ENCODE measurements at regions not wholly inside any gene's neighbourhood (a gene's known extent, or its start where the extent isn't known, plus 50 kb on each side); places are given as distances from the start of the nearest gene placed in this dataset.

- no peak overlapping the region for H3K4me2 ChIP-seq (ENCODE audit: control insufficient read depth, extremely low read depth, insufficient read depth, low read depth, low read length)
- FAIRE-seq = no peak
- dilution Hi-C loops (cut with MboI; ENCODE audit: extremely low pct_ligation_motif_present, low sequenced_read_pairs) = no loop called here
- no peak for DNase-seq (ENCODE audit: low read depth, low spot score)
- no peak overlapping the region for H2AFZ ChIP-seq (ENCODE audit: control insufficient read depth, low read length)
- H3K9me1 ChIP-seq (ENCODE audit: control insufficient read depth, extremely low read depth, insufficient read depth, low read length) = no peaks in the 10 kb centered on the region
- H3K79me2 ChIP-seq (ENCODE audit: control insufficient read depth, insufficient read depth, low read length) = no peaks in the 10 kb centered on the region
- TF ChIP-seq EZH2 (IDR thresholded peaks at IDR 0.05; ENCODE audit: low read length) (no peak), CTCF (optimal IDR thresholded peaks at IDR 0.05 in 1 of 3, IDR thresholded peaks at IDR 0.05 in 1 of 3, conservative IDR thresholded peaks at IDR 0.05 in 1 of 3; ENCODE audit: extremely low read depth in 1 of 3, insufficient read depth in 2 of 3, low read length in 3 of 3) (no peak)
- no peaks in the 10 kb centered on the region for H3K36me3 ChIP-seq (ENCODE audit: control insufficient read depth in 2 of 2, extremely low read depth in 1 of 2, insufficient read depth in 2 of 2, low read length in 2 of 2)
- H3K4me3 ChIP-seq (ENCODE audit: control insufficient read depth in 2 of 3, extremely low read depth in 1 of 3, insufficient read depth in 2 of 3, low read depth in 1 of 3, low read length in 3 of 3) = no peak overlapping the region
- no peak overlapping the region for H3K9ac ChIP-seq (ENCODE audit: control insufficient read depth, extremely low read depth, insufficient read depth, low read length)
- no peaks in the 10 kb centered on the region for H3K27me3 ChIP-seq (ENCODE audit: control insufficient read depth, extremely low read depth, insufficient read depth, low read length)
- H3K27ac ChIP-seq (ENCODE audit: control insufficient read depth, insufficient read depth, low read length) = no peak overlapping the region
- peaks cover 2% of the 10 kb centered on the region for H3K9me3 ChIP-seq (ENCODE audit: control insufficient read depth, low read depth, low read length)
- no peaks in the 10 kb centered on the region for H4K20me1 ChIP-seq (ENCODE audit: control insufficient read depth, extremely low read depth, insufficient read depth, low read length)
- H3K4me1 ChIP-seq (ENCODE audit: control insufficient read depth, extremely low read depth, insufficient read depth, low read length) = no peaks in the 10 kb centered on the region
Observed at GRCh38 chr5:84831701-84832100, 447.0 kb upstream of the EDIL3 start.

- Histone ChIP-seq H3K9ac (ENCODE audit: control insufficient read depth, extremely low read depth, insufficient read depth, low read length) (no peak overlapping the region), H3K4me1 (ENCODE audit: control insufficient read depth, extremely low read depth, insufficient read depth, low read length) (no peaks in the 10 kb centered on the region), H3K9me1 (ENCODE audit: control insufficient read depth, extremely low read depth, insufficient read depth, low read length) (no peaks in the 10 kb centered on the region), H3K36me3 (ENCODE audit: control insufficient read depth in 2 of 2, extremely low read depth in 1 of 2, insufficient read depth in 2 of 2, low read length in 2 of 2) (no peaks in the 10 kb centered on the region), H3K9me3 (ENCODE audit: control insufficient read depth, low read depth, low read length) (peaks cover 2% of the 10 kb centered on the region), H4K20me1 (ENCODE audit: control insufficient read depth, extremely low read depth, insufficient read depth, low read length) (no peaks in the 10 kb centered on the region), H3K27me3 (ENCODE audit: control insufficient read depth, extremely low read depth, insufficient read depth, low read length) (no peaks in the 10 kb centered on the region), H3K4me3 (ENCODE audit: control insufficient read depth in 2 of 3, extremely low read depth in 1 of 3, insufficient read depth in 2 of 3, low read depth in 1 of 3, low read length in 3 of 3) (no peak overlapping the region), H3K27ac (ENCODE audit: control insufficient read depth, insufficient read depth, low read length) (no peak overlapping the region), H2AFZ (ENCODE audit: control insufficient read depth, low read length) (no peak overlapping the region), H3K4me2 (ENCODE audit: control insufficient read depth, extremely low read depth, insufficient read depth, low read depth, low read length) (no peak overlapping the region), H3K79me2 (ENCODE audit: control insufficient read depth, insufficient read depth, low read length) (no peaks in the 10 kb centered on the region)
- no peak for DNase-seq (ENCODE audit: low read depth, low spot score)
- no peak for FAIRE-seq
- dilution Hi-C loops (cut with MboI; ENCODE audit: extremely low pct_ligation_motif_present, low sequenced_read_pairs) = no loop called here
- no peak for TF ChIP-seq CTCF (optimal IDR thresholded peaks at IDR 0.05 in 1 of 3, IDR thresholded peaks at IDR 0.05 in 1 of 3, conservative IDR thresholded peaks at IDR 0.05 in 1 of 3; ENCODE audit: extremely low read depth in 1 of 3, insufficient read depth in 2 of 3, low read length in 3 of 3)
- no peak for TF ChIP-seq EZH2 (IDR thresholded peaks at IDR 0.05; ENCODE audit: low read length)
Observed at GRCh38 chr5:84830265-84830664, 445.6 kb upstream of the EDIL3 start.
